Fibroblast of mammary gland (primary cell): ENCODE measurements at regions not wholly inside any gene's neighbourhood (a gene's known extent, or its start where the extent isn't known, plus 50 kb on each side); places are given as distances from the start of the nearest gene placed in this dataset.

Source experiments
- DNase-seq: peaks from one replicate; pipeline ENCODE4 v3.0.0-alpha.2; 2010; ENCODE audit warnings: low read depth
- H3K4me3 ChIP-seq: 2 replicates; pipeline ENCODE4 v1.5.1; 2011; ENCODE audit warnings: low read depth, mild to moderate bottlenecking, low read length, moderate library complexity; ENCODE audit not compliant: control insufficient read depth
- TF ChIP-seq, protein P1 (sequence below): conservative IDR thresholded peaks from 2 replicates; pipeline ENCODE4 v1.5.1; 2011; ENCODE audit warnings: low read depth, low read length, inconsistent platforms; ENCODE audit not compliant: control insufficient read depth, insufficient read depth

DNA sequence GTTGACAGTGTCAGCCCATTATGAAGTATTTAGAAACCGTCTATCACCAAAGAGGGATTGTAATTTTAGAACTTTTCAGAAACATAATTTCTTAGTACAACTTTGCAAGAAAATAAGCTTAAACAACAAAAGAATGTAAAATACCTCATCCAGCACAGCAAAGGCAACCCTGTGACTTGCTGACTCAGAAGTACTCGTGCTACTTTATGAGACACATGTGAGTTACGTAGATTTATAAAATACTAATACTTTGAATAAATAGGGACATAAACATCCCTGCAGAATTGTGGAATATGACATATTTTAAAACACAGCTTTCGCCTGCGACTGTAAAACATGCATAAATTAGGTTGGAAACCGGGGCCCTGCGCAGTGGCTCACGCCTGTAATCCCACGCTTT, 739.7 kb upstream of the ANKRD30A start:
- H3K4me3 ChIP-seq, result no peak overlapping the region
- DNase-seq, result peak; percentile 11
- TF ChIP-seq, protein P1, sequence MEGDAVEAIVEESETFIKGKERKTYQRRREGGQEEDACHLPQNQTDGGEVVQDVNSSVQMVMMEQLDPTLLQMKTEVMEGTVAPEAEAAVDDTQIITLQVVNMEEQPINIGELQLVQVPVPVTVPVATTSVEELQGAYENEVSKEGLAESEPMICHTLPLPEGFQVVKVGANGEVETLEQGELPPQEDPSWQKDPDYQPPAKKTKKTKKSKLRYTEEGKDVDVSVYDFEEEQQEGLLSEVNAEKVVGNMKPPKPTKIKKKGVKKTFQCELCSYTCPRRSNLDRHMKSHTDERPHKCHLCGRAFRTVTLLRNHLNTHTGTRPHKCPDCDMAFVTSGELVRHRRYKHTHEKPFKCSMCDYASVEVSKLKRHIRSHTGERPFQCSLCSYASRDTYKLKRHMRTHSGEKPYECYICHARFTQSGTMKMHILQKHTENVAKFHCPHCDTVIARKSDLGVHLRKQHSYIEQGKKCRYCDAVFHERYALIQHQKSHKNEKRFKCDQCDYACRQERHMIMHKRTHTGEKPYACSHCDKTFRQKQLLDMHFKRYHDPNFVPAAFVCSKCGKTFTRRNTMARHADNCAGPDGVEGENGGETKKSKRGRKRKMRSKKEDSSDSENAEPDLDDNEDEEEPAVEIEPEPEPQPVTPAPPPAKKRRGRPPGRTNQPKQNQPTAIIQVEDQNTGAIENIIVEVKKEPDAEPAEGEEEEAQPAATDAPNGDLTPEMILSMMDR, result no peak

DNA sequence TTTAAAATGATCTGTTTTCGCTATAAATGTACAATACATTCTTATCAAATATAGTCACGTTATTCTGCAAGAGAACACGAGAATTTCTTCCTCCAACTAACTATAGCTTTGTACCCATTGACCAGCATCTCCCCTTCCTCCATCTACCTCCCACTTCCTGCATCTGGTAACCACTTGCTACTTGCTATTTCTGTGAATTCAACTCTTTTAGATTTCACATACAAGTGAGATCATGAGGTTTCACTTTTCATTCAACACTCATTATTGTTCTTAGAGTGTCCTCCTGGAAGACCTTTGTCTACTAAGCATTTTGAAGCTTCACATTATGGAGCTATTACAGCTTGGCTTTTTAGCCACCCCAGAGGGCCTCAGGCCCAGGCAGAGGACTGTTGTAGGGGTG, 741.3 kb upstream of the FZD8 start:
- TF ChIP-seq, protein P1, result no peak
- no peak for DNase-seq
- no peak overlapping the region for H3K4me3 ChIP-seq

DNA sequence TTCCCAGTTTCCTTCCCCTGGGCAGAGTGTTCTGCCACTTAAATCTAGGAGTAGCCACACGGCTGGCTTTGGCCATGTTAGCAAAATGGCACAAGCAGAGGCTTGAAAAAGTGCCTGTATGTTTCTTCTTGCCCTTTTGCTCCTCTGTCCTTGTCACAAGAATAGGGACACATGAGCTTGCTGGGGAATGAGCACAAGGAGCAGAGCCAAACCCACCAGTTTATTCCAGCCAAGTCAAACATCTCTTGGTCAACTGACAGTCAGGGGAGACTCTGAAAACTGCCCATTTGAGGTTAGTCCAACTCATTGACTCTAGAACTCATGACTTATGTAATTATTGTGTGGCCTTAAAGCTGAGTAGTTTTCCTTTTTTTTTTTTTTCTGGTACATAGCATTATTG, 739.7 kb upstream of the FZD8 start:
- H3K4me3 ChIP-seq, result no peak overlapping the region
- no peak for DNase-seq
- TF ChIP-seq, protein P1, result no peak

DNA sequence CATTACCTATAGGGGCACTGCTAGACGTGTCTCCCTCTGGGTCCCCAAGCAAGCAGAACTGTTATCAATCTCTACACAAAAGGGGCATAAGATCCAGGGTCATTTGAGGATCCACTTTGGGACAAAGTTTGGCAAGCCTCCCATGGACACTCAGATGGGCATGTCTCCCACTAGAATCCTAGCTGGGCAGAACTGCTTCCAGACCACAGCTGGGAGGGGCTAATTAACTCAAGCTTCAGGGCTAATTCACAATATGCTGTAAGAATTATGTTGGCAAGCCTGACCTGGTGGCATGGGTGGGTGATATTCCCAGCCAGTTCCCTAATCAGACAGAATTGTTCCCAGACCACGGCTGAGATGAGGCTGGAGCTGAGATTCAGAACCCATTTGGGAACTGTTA, 738.4 kb upstream of the FZD8 start:
- DNase-seq, result no peak
- no peak overlapping the region for H3K4me3 ChIP-seq
- TF ChIP-seq, protein P1, result no peak

DNA sequence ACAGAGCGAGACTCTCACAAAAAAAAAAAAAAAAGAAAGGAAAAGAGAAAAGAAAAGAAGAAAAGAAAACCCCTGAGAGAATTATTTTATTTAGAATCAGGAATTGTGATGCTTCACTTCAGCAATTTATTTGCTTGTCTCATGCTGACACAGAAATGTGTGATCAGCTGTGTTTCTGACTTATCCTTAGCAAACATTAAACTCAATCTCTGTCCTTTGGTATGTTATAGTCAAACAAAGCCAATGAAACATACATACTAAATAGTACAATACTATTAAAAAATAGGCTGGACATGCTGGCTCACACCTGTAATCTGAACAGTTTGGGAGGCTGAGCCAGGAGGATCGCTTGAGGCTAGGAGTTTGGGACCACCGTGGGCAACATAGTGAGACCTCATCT, 733.0 kb upstream of the FZD8 start:
- H3K4me3 ChIP-seq, result no peak overlapping the region
- DNase-seq, result no peak
- TF ChIP-seq, protein P1, result no peak

DNA sequence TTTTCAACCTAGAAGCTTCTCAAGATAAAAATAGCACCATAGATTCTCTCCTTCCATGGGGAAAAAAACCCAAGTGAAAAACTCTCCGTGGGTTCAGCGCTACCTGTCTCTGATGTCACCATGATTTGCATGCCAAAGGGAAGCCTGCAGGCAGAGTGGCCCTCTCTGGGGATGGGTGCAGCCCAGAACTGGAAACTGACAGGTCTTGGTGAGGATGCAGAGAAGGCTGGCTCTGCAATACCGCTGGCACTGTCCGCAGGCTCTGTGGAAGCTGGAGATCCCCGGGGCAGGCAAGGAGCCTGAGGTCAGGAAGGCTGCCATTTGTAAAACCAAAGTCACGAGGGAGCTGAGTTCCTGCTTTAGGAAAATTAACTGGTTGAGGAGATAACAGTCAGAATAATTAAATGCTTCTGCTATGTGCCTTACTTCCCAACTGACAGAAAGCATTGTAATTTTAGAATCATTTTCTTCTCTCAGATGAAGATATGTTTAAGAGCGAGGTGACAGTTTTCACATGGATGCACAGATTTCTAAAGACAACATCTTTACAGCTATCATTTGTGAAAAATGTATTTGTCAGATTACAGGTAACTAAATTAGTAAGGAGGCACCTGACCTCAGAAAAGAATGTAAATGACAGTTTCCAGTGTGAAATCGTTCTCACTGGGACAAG, 731.5 kb upstream of the FZD8 start:
- TF ChIP-seq, protein P1, result no peak
- H3K4me3 ChIP-seq, result no peak overlapping the region
- DNase-seq, result no peak

DNA sequence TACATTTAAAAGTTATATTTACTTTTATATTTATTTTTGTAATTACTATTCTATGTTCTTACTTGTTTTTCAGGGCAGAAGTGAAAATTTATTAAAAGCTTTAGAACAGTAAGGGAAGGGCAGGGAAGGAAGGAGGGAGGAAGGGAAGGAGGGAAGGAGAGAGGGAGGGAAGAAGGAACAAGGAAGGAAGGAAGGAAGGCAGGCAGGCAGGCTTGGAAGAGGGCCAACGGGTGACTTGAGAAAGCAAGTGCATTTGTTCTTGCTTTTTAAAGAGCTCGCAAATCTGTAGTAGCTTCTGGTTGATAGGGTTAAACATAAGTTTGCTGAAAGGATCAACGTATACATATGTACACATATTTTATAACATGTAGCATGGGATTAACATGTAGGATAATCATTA, 725.3 kb upstream of the FZD8 start:
- TF ChIP-seq, protein P1, result no peak
- no peak for DNase-seq
- H3K4me3 ChIP-seq, result no peak overlapping the region
